Endothelial cell of umbilical vein (primary cell): ENCODE measurements at regions not wholly inside any gene's neighbourhood (a gene's known extent, or its start where the extent isn't known, plus 50 kb on each side); places are given as distances from the start of the nearest gene placed in this dataset.

Experiments used
- BruUV-seq: library from RNA; stranded (reverse); fragments of 400-500 nt; replicated peaks from 2 replicates; lab custom pipeline; 2021; lab: Mats Ljungman, UMichigan
- CTCF ChIA-PET: fragments of 300-600, 350-600 bp; sonication (Branson Sonifier 250); formaldehyde crosslinking; loops from one replicate; lab custom pipeline; 2021; ENCODE audit warnings: antibody characterized with exemption, inconsistent platforms; lab: Charles Lee
- POLR2A ChIA-PET: fragments of 300-600, 350-600 bp; sonication (Branson Sonifier 250); formaldehyde crosslinking; loops from one replicate; lab custom pipeline; 2021; ENCODE audit warnings: antibody characterized with exemption, inconsistent platforms; lab: Charles Lee
- DNase-seq: peaks from one replicate; pipeline ENCODE4 v3.0.0-alpha.2; 2011; ENCODE audit warnings: low read depth, low spot score
- FAIRE-seq: peaks from 2 replicates; lab custom pipeline; 2011; peaks lifted over from hg19 to GRCh38; lab: Jason Lieb, UNC
- H2AFZ ChIP-seq: 2 replicates; pipeline ENCODE4 v1.6.0; 2012; ENCODE audit warnings: low read depth, low read length, control low read depth, inconsistent platforms
- H3K27ac ChIP-seq: 2 replicates; pipeline ENCODE4 v1.5.1; 2011; ENCODE audit warnings: low read depth, mild to moderate bottlenecking, control low read depth, low read length, moderate library complexity; ENCODE audit not compliant: insufficient read depth
- H3K27me3 ChIP-seq, 2 experiments: 2 replicates each; pipeline versions ENCODE4 v1.6.0 to v1.6.1; 2011; ENCODE audit warnings: low read length in 2 of 2, mixed read lengths in 1 of 2; ENCODE audit not compliant: control insufficient read depth in 2 of 2, insufficient read depth in 2 of 2
- H3K36me3 ChIP-seq, 2 experiments: 2 replicates in 1 of 2; 3 replicates in 1 of 2; pipeline ENCODE4 v1.5.1; 2011; ENCODE audit warnings: low read length in 2 of 2, mild to moderate bottlenecking in 1 of 2, moderate library complexity in 1 of 2; ENCODE audit not compliant: control insufficient read depth in 2 of 2, insufficient read depth in 2 of 2; ENCODE audit errors: extremely low read depth in 1 of 2
- H3K4me1 ChIP-seq: 3 replicates; pipeline ENCODE4 v1.5.1; 2011; ENCODE audit warnings: mild to moderate bottlenecking, low read length; ENCODE audit not compliant: control insufficient read depth, insufficient read depth; ENCODE audit errors: extremely low read depth
- H3K4me2 ChIP-seq: 2 replicates; pipeline ENCODE4 v1.6.1; 2011; ENCODE audit warnings: low read length, control low read depth, mixed read lengths; ENCODE audit not compliant: insufficient read depth
- H3K4me3 ChIP-seq, 3 experiments: fragments of 200-600 bp in 1 of 3; sonication (generic), shearing (Covaris generic) in 1 of 3; replicated peaks in 1 of 3; 2 replicates each; pipeline ENCODE4 v1.5.1; 2011 to 2016; ENCODE audit warnings: control low read depth in 3 of 3, low read length in 3 of 3, mild to moderate bottlenecking in 2 of 3, inconsistent platforms in 1 of 3, low read depth in 1 of 3, moderate library complexity in 1 of 3; ENCODE audit not compliant: insufficient read depth in 1 of 3
- H3K79me2 ChIP-seq: 2 replicates; pipeline ENCODE4 v1.6.0; 2012; ENCODE audit warnings: low read length, inconsistent platforms; ENCODE audit not compliant: control insufficient read depth, insufficient read depth
- H3K9ac ChIP-seq: replicated peaks from 2 replicates; pipeline ENCODE3; 2011; ENCODE audit warnings: low read length, control low read depth; ENCODE audit not compliant: insufficient read depth; ENCODE audit errors: extremely low read depth
- H3K9me1 ChIP-seq: replicated peaks from 3 replicates; pipeline ENCODE4 v1.6.0; 2011; ENCODE audit warnings: mild to moderate bottlenecking, low read length; ENCODE audit not compliant: control insufficient read depth, insufficient read depth; ENCODE audit errors: extremely low read depth
- H3K9me3 ChIP-seq: replicated peaks from 2 replicates; pipeline ENCODE4 v1.5.1; 2012; ENCODE audit warnings: low read length, inconsistent platforms; ENCODE audit not compliant: control insufficient read depth, insufficient read depth
- H4K20me1 ChIP-seq: replicated peaks from 2 replicates; pipeline ENCODE3; 2011; ENCODE audit warnings: mild to moderate bottlenecking, low read length; ENCODE audit not compliant: control insufficient read depth, insufficient read depth; ENCODE audit errors: extremely low read depth
- EZH2 ChIP-seq: IDR thresholded peaks from 2 replicates; pipeline ENCODE4 v1.6.1; 2012; ENCODE audit warnings: borderline replicate concordance, low read depth, mild to moderate bottlenecking, moderate library complexity, low read length, inconsistent platforms; ENCODE audit not compliant: severe bottlenecking
- FOS ChIP-seq: IDR thresholded peaks from 2 replicates; pipeline ENCODE4 v1.6.1; 2011; ENCODE audit warnings: mild to moderate bottlenecking, low read length, moderate library complexity, borderline replicate concordance; ENCODE audit not compliant: insufficient read depth
- GATA2 ChIP-seq: IDR thresholded peaks from 2 replicates; pipeline ENCODE4 v1.7.0; 2011; ENCODE audit warnings: low read depth, mild to moderate bottlenecking, moderate library complexity, mixed read lengths, low read length; ENCODE audit not compliant: insufficient read length, insufficient read depth
- JUN ChIP-seq: IDR thresholded peaks from 2 replicates; pipeline ENCODE4 v1.6.1; 2011; ENCODE audit warnings: borderline replicate concordance, low read depth; ENCODE audit not compliant: insufficient read length, insufficient read depth
- MYC ChIP-seq: IDR thresholded peaks from one replicate; pipeline ENCODE4 v1.6.1; 2011; ENCODE audit warnings: mild to moderate bottlenecking, low read depth, low read length
- POLR2A ChIP-seq: IDR thresholded peaks from 2 replicates; pipeline ENCODE4 v1.6.1; 2012; ENCODE audit warnings: low read depth, mild to moderate bottlenecking, control low read depth, low read length
- POLR2AphosphoS5 ChIP-seq: IDR thresholded peaks from 2 replicates; pipeline ENCODE4 v1.6.1; 2012; ENCODE audit warnings: low read depth, mild to moderate bottlenecking, control low read depth, low read length, moderate library complexity; ENCODE audit not compliant: insufficient read depth
- dilution Hi-C: fragments of 300-500 bp; cut with MboI; formaldehyde crosslinking; loops from one replicate; pipeline ENCODE4 v1.15.0; 2019; ENCODE audit warnings: low sequenced_read_pairs; ENCODE audit not compliant: extremely low pct_ligation_motif_present
- intact Hi-C: fragments of 100-400 bp; cut with micrococcal nuclease; formaldehyde crosslinking; loops from one replicate; pipeline ENCODE4 v1.10.0; 2022
- TF ChIP-seq, protein P1 (sequence below), 2 donors: IDR thresholded peaks; 1 replicate in 1 of 2; 2 replicates in 1 of 2; pipeline ENCODE4 v1.5.1; 2011; ENCODE audit warnings: low read length in 2 of 2, mild to moderate bottlenecking in 2 of 2, moderate library complexity in 2 of 2, control low read depth in 1 of 2, inconsistent platforms in 1 of 2, low read depth in 1 of 2; ENCODE audit not compliant: insufficient read depth in 1 of 2; ENCODE audit errors: extremely low read depth in 1 of 2
- TF ChIP-seq, protein P2 (sequence below): IDR thresholded peaks from 2 replicates; pipeline ENCODE4 v1.6.1; 2011; ENCODE audit not compliant: insufficient read depth, insufficient read length

DNA sequence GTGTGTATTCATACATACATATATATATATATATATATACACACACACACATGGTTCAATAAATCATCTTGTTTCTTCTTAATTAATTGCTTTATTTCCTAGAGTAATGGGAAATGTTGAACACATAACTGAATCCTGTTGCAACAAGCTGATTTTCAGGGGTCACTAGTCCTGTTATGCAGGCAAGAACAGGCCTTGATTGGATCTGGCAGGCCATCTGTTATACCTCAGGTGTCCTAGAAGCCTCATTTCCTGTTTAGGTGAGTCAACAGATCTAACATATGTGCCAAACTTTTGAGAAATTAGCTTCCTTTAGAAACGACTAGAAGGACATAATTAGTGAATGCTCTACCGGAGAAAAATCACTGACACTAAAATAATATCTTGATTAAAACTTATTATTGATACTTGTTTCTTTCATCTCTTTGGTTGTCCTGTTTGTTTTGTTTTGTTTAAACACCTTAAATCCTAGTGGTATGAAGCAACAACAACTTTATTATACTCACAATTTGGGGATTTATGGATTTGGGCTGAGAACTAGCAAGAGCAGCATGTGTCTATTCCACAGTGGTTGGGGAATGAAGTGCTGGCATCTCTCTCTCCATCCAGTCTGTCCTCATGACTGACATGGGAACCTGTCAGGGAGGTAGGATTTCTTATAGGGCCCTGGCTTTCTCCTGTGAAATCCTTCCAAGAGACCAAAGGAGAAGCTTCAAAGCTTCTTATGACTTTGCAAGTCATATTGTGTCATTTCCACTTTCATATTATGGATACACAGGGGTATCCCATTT lies 552.6 kb downstream of the NSUN3 start:
- Histone ChIP-seq H3K4me1 (no peaks in the 10 kb centered on the region), H3K9me3 (no peaks in the 10 kb centered on the region), H3K27ac (no peak overlapping the region), H3K4me3 (no peak overlapping the region), H3K36me3 (no peaks in the 10 kb centered on the region), H3K9me1 (no peaks in the 10 kb centered on the region), H3K4me2 (no peak overlapping the region), H3K27me3 (no peaks in the 10 kb centered on the region), H4K20me1 (no peaks in the 10 kb centered on the region), H3K79me2 (no peaks in the 10 kb centered on the region), H3K9ac (no peak overlapping the region), H2AFZ (no peak overlapping the region)
- ChIA-PET CTCF (no interaction called here), POLR2A (no interaction called here)
- TF ChIP-seq POLR2A (no peak), FOS (no peak), JUN (no peak), EZH2 (no peak), GATA2 (no peak), POLR2AphosphoS5 (no peak), MYC (no peak)
- TF ChIP-seq, protein P1, sequence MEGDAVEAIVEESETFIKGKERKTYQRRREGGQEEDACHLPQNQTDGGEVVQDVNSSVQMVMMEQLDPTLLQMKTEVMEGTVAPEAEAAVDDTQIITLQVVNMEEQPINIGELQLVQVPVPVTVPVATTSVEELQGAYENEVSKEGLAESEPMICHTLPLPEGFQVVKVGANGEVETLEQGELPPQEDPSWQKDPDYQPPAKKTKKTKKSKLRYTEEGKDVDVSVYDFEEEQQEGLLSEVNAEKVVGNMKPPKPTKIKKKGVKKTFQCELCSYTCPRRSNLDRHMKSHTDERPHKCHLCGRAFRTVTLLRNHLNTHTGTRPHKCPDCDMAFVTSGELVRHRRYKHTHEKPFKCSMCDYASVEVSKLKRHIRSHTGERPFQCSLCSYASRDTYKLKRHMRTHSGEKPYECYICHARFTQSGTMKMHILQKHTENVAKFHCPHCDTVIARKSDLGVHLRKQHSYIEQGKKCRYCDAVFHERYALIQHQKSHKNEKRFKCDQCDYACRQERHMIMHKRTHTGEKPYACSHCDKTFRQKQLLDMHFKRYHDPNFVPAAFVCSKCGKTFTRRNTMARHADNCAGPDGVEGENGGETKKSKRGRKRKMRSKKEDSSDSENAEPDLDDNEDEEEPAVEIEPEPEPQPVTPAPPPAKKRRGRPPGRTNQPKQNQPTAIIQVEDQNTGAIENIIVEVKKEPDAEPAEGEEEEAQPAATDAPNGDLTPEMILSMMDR (IDR thresholded peaks at IDR 0.05; ENCODE audit: extremely low read depth in 1 of 2, insufficient read depth in 1 of 2, low read depth in 1 of 2, low read length in 2 of 2) = no peak
- TF ChIP-seq, protein P2, sequence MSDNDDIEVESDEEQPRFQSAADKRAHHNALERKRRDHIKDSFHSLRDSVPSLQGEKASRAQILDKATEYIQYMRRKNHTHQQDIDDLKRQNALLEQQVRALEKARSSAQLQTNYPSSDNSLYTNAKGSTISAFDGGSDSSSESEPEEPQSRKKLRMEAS = no peak
- no peak for FAIRE-seq
- dilution Hi-C loops = no loop called here
- intact Hi-C loops = no loop called here
- BruUV-seq = no TSS peak
- DNase-seq = no peak
